ENCODE measurements at regions not wholly inside any gene's neighbourhood (a gene's known extent, or its start where the extent isn't known, plus 50 kb on each side); places are given as distances from the start of the nearest gene placed in this dataset.

GRCh38 chr10:57917019-57917418, 350.7 kb downstream of the IPMK start:
- Histone ChIP-seq H3K27ac (ENCODE audit: control insufficient read depth, insufficient read depth) (no peak overlapping the region), H3K9ac (ENCODE audit: control insufficient read depth, insufficient read depth, low read length) (no peak overlapping the region), H3K4me3 (no peak overlapping the region), H2AFZ (ENCODE audit: control insufficient read depth, low read depth, low read length) (no peak overlapping the region), H3K79me2 (ENCODE audit: control insufficient read depth, insufficient read depth, low read length) (no peaks in the 10 kb centered on the region), H3K9me3 (replicated peaks; ENCODE audit: control insufficient read depth, insufficient read depth, low read length) (no peaks in the 10 kb centered on the region), H4K20me1 (ENCODE audit: control insufficient read depth, insufficient read depth) (no peaks in the 10 kb centered on the region), H3K4me1 (ENCODE audit: control insufficient read depth, insufficient read depth, low read length) (no peaks in the 10 kb centered on the region), H3K4me2 (ENCODE audit: control insufficient read depth, insufficient read depth) (no peak overlapping the region), H3K36me3 (ENCODE audit: control insufficient read depth in 2 of 2, insufficient read depth in 2 of 2, low read length in 1 of 2) (no peaks in the 10 kb centered on the region), H3K27me3 (replicated peaks in 1 of 2; ENCODE audit: control insufficient read depth in 2 of 2, insufficient read depth in 2 of 2, low read length in 1 of 2) (no peaks in the 10 kb centered on the region)
- CTCF ChIA-PET = interaction anchor here (0.9 to 1.1 kb wide), 2 partner anchors 14 to 236 kb away, joined by 3 read pairs; no protein-coding TSS in a partner anchor
- ATAC-seq (no peak), FAIRE-seq (no peak), DNase-seq (ENCODE audit: low read depth, low spot score) (no peak)
- in situ Hi-C loops (cut with MboI) = no loop called here
- POLR2A ChIA-PET = no interaction called here
- SMC1A ChIA-PET (ENCODE audit: uncharacterized antibody, unreplicated experiment) = no interaction called here
- intact Hi-C loops (cut with micrococcal nuclease; ENCODE audit: unreplicated experiment) = no loop called here
- BruUV-seq (replicated peaks) = no TSS peak
- RAD21 ChIA-PET (ENCODE audit: unreplicated experiment) = no interaction called here
- TF ChIP-seq ZNF384 (IDR thresholded peaks at IDR 0.05; ENCODE audit: borderline replicate concordance, low read depth, low read length) (no peak), ZNF217 (IDR thresholded peaks at IDR 0.05) (no peak), SREBF2 (IDR thresholded peaks at IDR 0.05; ENCODE audit: low read length) (no peak), NR2F1 (conservative IDR thresholded peaks at IDR 0.05) (no peak), ZNF274 (IDR thresholded peaks at IDR 0.05; ENCODE audit: insufficient read depth, insufficient read length) (no peak), ZNF687 (IDR thresholded peaks at IDR 0.05) (no peak), STAT1 (conservative IDR thresholded peaks at IDR 0.05) (no peak), REST (IDR thresholded peaks at IDR 0.05; ENCODE audit: low read depth, low read length) (no peak), KAT2A (conservative IDR thresholded peaks at IDR 0.05; ENCODE audit: control insufficient read depth, low read depth, low read length) (no peak), KLF5 (IDR thresholded peaks at IDR 0.05; ENCODE audit: partially characterized antibody) (no peak), ETV6 (conservative IDR thresholded peaks at IDR 0.05 in 1 of 2, IDR thresholded peaks at IDR 0.05 in 1 of 2; ENCODE audit: borderline replicate concordance in 1 of 2, low read depth in 1 of 2) (no peak), IRF5 (IDR thresholded peaks at IDR 0.05; ENCODE audit: borderline replicate concordance) (no peak), NBN (IDR thresholded peaks at IDR 0.05) (no peak), PAX8 (IDR thresholded peaks at IDR 0.05) (no peak), HDAC6 (IDR thresholded peaks at IDR 0.05; ENCODE audit: unreplicated experiment) (no peak), SP1 (IDR thresholded peaks at IDR 0.05; ENCODE audit: low read depth, low read length) (no peak), MLLT1 (IDR thresholded peaks at IDR 0.05) (no peak)

All from GM12878 (cell line).